ENCODE measurements at regions not wholly inside any gene's neighbourhood (a gene's known extent, or its start where the extent isn't known, plus 50 kb on each side); places are given as distances from the start of the nearest gene placed in this dataset.

DNA sequence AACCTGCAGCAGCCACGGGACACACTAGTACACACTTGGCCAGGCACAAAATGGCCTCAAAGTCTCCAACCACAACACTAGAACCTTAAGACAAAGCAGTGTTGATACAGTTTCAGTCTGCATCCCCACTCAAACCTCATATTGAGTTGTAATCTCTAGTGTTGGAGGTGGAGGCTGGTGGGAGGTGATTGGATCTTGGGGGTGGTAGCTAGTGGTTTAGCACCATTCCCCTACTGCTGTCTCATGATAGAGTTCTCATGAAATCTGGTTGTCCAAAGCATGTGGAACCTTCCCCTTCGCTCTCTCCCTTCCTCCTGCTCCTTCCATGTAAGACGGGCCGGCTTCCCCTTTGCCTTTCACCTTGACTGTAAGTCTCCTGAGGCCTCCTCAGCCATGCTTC, 638.7 kb downstream of the UQCRFS1 start:
- TF ChIP-seq POLR2A (IDR thresholded peaks at IDR 0.05): no peak
- TF ChIP-seq, protein P1, sequence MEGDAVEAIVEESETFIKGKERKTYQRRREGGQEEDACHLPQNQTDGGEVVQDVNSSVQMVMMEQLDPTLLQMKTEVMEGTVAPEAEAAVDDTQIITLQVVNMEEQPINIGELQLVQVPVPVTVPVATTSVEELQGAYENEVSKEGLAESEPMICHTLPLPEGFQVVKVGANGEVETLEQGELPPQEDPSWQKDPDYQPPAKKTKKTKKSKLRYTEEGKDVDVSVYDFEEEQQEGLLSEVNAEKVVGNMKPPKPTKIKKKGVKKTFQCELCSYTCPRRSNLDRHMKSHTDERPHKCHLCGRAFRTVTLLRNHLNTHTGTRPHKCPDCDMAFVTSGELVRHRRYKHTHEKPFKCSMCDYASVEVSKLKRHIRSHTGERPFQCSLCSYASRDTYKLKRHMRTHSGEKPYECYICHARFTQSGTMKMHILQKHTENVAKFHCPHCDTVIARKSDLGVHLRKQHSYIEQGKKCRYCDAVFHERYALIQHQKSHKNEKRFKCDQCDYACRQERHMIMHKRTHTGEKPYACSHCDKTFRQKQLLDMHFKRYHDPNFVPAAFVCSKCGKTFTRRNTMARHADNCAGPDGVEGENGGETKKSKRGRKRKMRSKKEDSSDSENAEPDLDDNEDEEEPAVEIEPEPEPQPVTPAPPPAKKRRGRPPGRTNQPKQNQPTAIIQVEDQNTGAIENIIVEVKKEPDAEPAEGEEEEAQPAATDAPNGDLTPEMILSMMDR (IDR thresholded peaks at IDR 0.05): no peak
